ENCODE measurements at regions not wholly inside any gene's neighbourhood (a gene's known extent, or its start where the extent isn't known, plus 50 kb on each side); places are given as distances from the start of the nearest gene placed in this dataset.
"Not testable (repeated sequence)": the region's sequence is repeated elsewhere in the genome, so short reads cannot be mapped to it uniquely, and the experiment has no call there.

DNA sequence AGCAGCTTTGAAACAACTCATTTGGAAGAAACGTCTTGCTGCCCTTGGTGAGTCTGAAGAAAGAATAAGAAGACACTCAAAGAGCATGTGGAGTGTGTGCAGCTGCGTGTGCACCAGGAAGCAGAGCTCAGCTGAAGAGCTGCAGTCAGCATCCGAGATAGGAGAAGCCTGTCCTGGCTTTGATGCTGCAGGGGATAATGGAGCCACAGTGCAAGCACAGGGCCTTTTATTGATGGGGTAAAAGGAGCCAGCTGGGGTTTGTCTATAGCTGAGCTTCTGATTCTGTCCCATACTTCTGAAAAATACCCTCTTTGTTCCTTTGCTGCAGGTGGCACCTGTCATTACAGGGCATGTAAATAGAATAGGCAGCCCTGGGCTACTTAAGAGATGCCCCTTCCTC, 375.7 kb upstream of the ZNF462 start:
- Mint-ChIP-seq H3K27ac (no peak overlapping the region), H3K27me3 (no peaks in the 10 kb centered on the region), H3K36me3 (ENCODE audit: low read depth) (no peaks in the 10 kb centered on the region), H3K9me3 (peaks cover 12% of the 10 kb centered on the region), H3K4me1 (no peaks in the 10 kb centered on the region), H3K4me3 (no peak overlapping the region)
- no peak for ATAC-seq
- DNase-seq: no peak

DNA sequence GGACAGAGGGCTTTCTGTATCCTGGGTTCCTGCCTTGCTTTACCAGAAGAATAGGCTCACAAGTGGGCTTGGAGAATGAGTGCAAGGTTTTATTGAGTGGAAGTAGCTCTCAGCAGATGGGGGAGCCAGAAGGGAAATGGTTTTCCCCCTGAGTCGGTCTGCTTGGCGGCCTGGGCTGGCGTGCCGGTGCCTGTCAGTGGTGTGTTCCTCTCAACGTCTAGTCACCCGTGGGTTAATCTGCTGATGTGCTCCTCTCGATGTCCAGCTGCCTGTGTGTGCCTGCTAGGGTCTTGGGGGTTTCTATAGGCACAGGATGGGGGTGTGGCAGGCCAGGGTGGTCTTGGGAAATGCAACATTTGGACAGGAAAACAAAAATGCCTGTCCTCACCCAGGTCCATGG, 370.8 kb upstream of the ZNF462 start:
- H3K36me3 Mint-ChIP-seq (ENCODE audit: low read depth); H3K27ac Mint-ChIP-seq; H3K4me3 Mint-ChIP-seq; H3K27me3 Mint-ChIP-seq; H3K4me1 Mint-ChIP-seq; DNase-seq; ATAC-seq: not testable (repeated sequence)
- H3K9me3 Mint-ChIP-seq: peaks cover 16% of the 10 kb centered on the region

DNA sequence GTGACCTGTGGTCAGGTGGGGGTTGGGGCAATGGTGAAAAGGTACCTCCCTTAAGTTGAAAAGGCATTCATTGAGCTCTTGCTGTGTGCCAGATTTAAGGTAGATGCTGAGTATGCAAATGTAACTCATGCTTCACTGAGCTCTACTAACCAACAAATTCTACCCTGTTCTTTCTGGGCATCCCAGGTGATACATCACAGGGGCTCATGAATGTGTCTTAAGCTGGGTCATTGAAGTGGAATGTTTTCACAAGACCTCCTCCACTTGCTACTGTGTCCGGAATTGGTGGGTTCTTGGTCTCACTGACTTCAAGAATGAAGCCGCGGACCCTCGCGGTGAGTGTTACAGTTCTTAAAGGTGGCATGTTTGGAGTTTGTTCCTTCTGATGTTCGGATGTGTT, 362.8 kb upstream of the ZNF462 start:
- H3K36me3 Mint-ChIP-seq (ENCODE audit: low read depth): no peaks in the 10 kb centered on the region
- no peaks in the 10 kb centered on the region for H3K27me3 Mint-ChIP-seq
- no peak for ATAC-seq

DNA sequence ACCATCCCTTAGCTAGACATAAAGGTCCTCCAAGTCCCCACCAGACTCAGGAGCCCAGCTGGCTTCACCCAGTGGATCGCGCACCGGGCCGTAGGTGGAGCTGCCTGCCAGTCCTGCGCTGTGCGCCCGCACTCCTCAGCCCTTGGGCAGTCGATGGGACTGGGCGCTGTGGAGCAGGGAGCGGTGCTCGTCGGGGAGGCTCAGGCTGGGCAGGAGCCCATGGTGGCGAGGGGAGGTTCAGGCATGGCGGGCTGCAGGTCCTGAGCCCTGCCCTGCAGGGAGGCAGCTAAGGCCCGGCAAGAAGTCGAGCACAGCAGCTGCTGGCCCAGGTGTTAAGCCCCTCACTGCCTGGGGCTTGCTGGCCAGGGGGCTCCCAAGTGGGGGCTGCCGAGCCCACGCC, 361.8 kb upstream of the ZNF462 start:
- not testable (repeated sequence) for H3K27ac Mint-ChIP-seq; H3K36me3 Mint-ChIP-seq (ENCODE audit: low read depth); H3K9me3 Mint-ChIP-seq; H3K4me1 Mint-ChIP-seq; DNase-seq; H3K27me3 Mint-ChIP-seq; H3K4me3 Mint-ChIP-seq; ATAC-seq

More for the DNA sequence above, 362.8 kb upstream of the ZNF462 start:
- Mint-ChIP-seq H3K27ac (no peak overlapping the region), H3K4me1 (no peaks in the 10 kb centered on the region), H3K9me3 (peaks cover 9% of the 10 kb centered on the region), H3K4me3 (no peak overlapping the region)
- no peak for DNase-seq

DNA sequence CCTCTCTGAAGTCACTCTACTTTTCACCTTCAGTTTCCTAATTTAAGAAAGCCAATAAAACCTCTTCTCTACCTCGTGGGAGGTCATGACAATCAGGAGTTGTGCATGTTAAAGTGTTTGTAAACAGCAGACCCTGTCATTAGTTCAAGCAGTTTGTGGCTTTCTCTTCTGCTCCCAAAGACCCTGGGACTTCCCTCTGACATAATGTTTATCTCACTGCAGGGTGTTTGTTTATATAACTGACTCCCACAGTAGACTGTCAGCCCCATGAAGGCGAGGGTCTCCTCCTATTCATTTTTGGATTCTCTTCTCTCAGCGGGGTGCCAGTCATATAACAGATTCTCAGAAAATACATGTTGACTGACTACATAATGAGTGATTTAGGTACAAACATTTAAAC, 360.0 kb upstream of the ZNF462 start:
- no peak for ATAC-seq
- Mint-ChIP-seq H3K9me3 (peaks cover 8% of the 10 kb centered on the region), H3K27me3 (no peaks in the 10 kb centered on the region), H3K4me1 (no peaks in the 10 kb centered on the region), H3K4me3 (no peak overlapping the region), H3K27ac (no peak overlapping the region), H3K36me3 (ENCODE audit: low read depth) (no peaks in the 10 kb centered on the region)
- no peak for DNase-seq

DNA sequence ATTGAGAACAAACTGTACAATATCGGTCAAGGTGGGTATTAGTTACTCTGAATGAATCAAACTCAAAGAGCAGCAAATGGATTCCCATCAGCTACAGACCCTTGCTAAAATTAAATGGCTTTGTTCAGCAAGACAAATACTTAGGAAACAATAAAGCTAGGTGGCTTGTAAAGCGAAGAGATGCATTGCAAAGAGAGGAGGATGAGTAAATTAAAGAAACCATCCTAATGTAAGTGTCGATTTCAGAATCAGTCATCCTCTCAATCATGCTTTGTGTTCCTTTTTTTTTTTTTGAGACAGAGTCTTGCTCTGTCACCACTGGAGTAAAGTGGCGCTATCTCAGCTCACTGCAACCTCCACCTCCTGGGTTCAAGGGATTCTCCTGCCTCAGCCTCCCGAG, 359.2 kb upstream of the ZNF462 start:
- no peaks in the 10 kb centered on the region for H3K27me3 Mint-ChIP-seq
- DNase-seq (no peak), ATAC-seq (no peak)
- no peaks in the 10 kb centered on the region for H3K36me3 Mint-ChIP-seq (ENCODE audit: low read depth)
- H3K27ac Mint-ChIP-seq: no peak overlapping the region
- no peaks in the 10 kb centered on the region for H3K4me1 Mint-ChIP-seq
- no peak overlapping the region for H3K4me3 Mint-ChIP-seq
- H3K9me3 Mint-ChIP-seq: peaks cover 8% of the 10 kb centered on the region

DNA sequence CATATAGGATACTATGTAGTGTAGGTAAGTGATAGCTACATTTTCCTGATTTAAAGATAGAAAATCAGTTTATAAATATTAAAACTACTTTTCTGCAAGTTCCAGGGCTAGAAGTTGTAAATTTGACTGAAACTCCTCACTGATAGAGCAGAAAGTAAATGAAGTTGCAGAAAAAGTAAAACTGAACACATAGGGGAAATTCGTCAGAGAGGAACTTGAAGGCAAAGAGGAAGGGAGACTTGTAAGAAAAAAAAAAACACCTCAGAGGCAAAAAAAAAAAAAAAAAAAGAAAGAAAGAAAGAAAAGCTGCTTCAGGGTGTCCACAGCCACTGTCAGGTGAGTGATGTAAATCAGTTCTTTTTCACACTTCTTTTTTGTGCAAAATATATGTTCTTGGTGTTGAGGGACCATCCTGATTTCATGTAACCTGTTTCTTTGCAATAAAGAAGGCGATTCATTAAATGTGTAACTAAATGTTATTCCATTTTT, 336.2 kb upstream of the ZNF462 start:
- Mint-ChIP-seq H3K4me3 (no peak overlapping the region), H3K27me3 (no peaks in the 10 kb centered on the region), H3K4me1 (no peaks in the 10 kb centered on the region), H3K36me3 (ENCODE audit: low read depth) (no peaks in the 10 kb centered on the region), H3K9me3 (peaks cover 14% of the 10 kb centered on the region), H3K27ac (no peak overlapping the region)
- ATAC-seq (no peak), DNase-seq (no peak)

DNA sequence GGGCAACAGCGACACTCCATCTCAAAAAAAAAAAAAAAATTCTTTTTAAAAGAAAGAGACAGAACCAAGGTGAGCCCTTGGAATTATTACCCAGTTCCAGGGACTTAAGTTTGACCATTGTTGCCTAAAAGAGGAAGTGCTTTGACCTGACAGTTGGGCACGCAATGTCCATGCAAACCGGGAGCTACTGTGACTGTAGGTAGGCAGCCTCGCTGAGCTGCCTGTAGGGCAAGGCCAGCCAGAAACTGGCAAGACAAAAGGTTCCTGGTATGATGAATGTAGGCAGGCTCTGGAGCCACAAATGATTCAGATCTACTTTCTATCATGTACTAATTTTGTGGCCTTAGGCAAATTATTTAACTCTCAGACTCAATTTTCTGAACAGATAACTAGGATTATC, 334.8 kb upstream of the ZNF462 start:
- no peak for DNase-seq
- H3K27me3 Mint-ChIP-seq: no peaks in the 10 kb centered on the region
- no peak overlapping the region for H3K27ac Mint-ChIP-seq
- H3K9me3 Mint-ChIP-seq: peaks cover 4% of the 10 kb centered on the region
- no peak overlapping the region for H3K4me3 Mint-ChIP-seq
- ATAC-seq: no peak
- H3K4me1 Mint-ChIP-seq: no peaks in the 10 kb centered on the region
- no peaks in the 10 kb centered on the region for H3K36me3 Mint-ChIP-seq (ENCODE audit: low read depth)

DNA sequence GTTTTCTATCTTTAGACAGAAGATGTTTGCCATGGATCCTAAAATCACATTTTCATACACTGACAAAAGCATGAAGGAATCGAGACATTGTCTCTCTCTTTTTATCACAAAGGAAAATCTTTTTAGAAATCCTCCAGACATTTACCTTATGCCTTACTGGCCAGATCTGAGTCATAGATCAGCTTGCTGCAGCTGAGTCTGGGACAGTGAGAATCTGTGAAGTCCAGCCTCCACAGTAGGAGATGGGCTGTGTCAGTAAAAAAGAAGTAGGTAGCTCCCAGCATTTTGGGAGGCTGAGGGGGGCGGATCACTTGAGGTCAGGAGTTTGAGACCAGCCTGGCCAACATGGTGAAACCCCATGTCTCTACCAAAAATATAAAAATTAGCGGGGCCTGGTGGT, 333.4 kb upstream of the ZNF462 start:
- DNase-seq: no peak
- no peaks in the 10 kb centered on the region for H3K9me3 Mint-ChIP-seq
- no peaks in the 10 kb centered on the region for H3K27me3 Mint-ChIP-seq
- H3K4me1 Mint-ChIP-seq: no peaks in the 10 kb centered on the region
- ATAC-seq: no peak
- H3K36me3 Mint-ChIP-seq (ENCODE audit: low read depth): no peaks in the 10 kb centered on the region
- H3K4me3 Mint-ChIP-seq: no peak overlapping the region
- H3K27ac Mint-ChIP-seq: no peak overlapping the region

DNA sequence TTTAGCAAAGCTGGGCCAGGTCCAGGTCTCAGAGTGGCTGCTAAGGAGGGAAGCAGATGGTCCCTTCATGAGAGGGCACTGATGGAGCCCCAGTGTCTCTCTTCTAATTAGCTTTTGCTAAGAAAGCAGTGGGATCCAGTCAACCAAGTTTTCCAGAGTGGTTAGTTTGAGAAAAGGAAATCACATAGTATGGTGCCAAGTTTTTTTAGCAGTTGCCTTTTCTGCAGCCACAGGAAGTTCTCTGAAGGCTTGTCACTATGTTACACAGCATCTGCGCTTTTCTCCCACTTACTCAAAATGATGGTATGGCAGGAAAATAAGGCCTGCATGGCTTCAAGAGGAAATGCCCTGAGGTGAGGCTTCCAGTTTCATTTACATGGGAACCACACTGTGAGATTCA, 331.5 kb upstream of the ZNF462 start:
- H3K36me3 Mint-ChIP-seq (ENCODE audit: low read depth): no peaks in the 10 kb centered on the region
- no peak overlapping the region for H3K27ac Mint-ChIP-seq
- H3K4me1 Mint-ChIP-seq: no peaks in the 10 kb centered on the region
- H3K27me3 Mint-ChIP-seq: no peaks in the 10 kb centered on the region
- no peak overlapping the region for H3K4me3 Mint-ChIP-seq
- DNase-seq: no peak
- no peak for ATAC-seq
- no peaks in the 10 kb centered on the region for H3K9me3 Mint-ChIP-seq

DNA sequence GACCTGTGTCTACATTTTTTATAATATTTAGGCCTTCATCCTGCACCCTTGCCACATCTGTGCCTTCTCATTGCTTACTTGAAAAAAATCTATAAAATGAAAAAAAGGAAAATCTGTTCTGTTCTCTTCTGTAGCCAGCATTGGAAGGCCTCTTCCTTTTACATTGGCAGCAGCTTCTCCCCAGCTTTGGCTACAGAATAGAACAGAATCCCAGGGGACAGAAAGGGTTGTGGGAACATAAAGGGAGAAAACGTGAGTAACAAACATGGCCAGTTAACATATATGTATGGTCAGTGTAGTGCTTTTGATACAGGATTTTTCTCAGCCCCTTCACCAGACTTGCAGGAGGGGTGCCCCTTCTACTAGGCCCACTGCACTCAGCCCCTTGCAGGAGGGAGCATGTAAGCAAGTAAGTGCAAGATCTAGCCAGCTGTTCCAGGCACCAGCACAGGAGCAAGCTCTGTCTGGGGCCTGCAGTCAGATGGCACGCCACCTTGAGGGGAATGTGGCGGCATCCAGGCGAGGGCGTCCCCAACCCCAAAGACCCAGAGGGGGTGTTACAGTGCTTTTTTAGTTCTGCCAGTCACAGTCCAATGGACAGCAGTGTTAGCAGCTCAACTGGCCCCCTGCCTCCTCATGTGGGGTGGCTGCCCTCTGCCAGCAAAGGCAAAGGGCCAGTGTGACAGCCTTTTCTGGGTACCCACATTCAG, 330.5 kb upstream of the ZNF462 start:
- DNase-seq (no peak), ATAC-seq (no peak)
- no peaks in the 10 kb centered on the region for H3K9me3 Mint-ChIP-seq
- H3K27me3 Mint-ChIP-seq: no peaks in the 10 kb centered on the region
- no peak overlapping the region for H3K27ac Mint-ChIP-seq
- H3K4me3 Mint-ChIP-seq: no peak overlapping the region
- no peaks in the 10 kb centered on the region for H3K36me3 Mint-ChIP-seq (ENCODE audit: low read depth)
- no peaks in the 10 kb centered on the region for H3K4me1 Mint-ChIP-seq

DNA sequence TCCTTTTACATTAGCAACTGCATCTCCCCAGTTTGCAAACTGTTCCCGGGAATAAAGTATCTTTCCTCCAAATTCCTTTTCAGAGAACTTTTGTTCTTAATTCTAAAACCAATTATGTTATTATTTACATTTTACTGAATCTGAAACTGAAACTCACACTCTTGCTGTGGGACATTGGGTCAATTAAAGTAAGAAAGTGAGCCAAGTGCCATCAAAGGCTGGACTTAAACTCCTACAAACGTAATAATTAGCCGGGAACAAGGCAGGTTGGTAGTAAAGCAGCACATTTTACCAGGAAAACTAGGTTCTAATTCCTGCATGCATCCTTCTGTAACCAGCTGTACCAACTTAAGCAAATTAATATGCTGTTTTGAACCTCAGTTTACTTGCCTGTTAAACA, 328.2 kb upstream of the ZNF462 start:
- H3K4me1 Mint-ChIP-seq: no peaks in the 10 kb centered on the region
- H3K27me3 Mint-ChIP-seq: no peaks in the 10 kb centered on the region
- ATAC-seq (no peak), DNase-seq (no peak)
- no peaks in the 10 kb centered on the region for H3K9me3 Mint-ChIP-seq
- H3K36me3 Mint-ChIP-seq (ENCODE audit: low read depth): no peaks in the 10 kb centered on the region
- H3K27ac Mint-ChIP-seq: no peak overlapping the region
- no peak overlapping the region for H3K4me3 Mint-ChIP-seq

DNA sequence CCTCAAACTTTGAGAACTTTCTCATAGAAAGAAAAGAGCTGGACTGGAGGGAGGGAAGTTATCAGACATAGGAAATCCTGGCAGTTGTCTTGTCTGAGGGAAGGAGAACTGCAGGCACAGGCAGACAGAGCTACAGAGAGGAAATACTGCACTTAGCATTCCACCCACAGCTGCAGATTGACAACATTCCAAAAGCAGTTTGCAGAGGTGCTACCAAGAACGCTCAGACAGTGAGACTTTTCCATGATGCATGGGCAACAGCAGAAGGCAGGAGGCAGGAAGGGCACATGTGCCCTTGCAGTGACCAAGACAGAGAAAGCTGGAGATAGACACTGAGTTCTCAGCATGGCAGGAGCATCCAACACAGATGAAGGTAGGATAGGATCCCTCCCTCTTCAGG, 327.5 kb upstream of the ZNF462 start:
- ATAC-seq (no peak), DNase-seq (no peak)
- no peaks in the 10 kb centered on the region for H3K4me1 Mint-ChIP-seq
- no peak overlapping the region for H3K4me3 Mint-ChIP-seq
- no peaks in the 10 kb centered on the region for H3K27me3 Mint-ChIP-seq
- H3K36me3 Mint-ChIP-seq (ENCODE audit: low read depth): no peaks in the 10 kb centered on the region
- H3K27ac Mint-ChIP-seq: no peak overlapping the region
- H3K9me3 Mint-ChIP-seq: no peaks in the 10 kb centered on the region

DNA sequence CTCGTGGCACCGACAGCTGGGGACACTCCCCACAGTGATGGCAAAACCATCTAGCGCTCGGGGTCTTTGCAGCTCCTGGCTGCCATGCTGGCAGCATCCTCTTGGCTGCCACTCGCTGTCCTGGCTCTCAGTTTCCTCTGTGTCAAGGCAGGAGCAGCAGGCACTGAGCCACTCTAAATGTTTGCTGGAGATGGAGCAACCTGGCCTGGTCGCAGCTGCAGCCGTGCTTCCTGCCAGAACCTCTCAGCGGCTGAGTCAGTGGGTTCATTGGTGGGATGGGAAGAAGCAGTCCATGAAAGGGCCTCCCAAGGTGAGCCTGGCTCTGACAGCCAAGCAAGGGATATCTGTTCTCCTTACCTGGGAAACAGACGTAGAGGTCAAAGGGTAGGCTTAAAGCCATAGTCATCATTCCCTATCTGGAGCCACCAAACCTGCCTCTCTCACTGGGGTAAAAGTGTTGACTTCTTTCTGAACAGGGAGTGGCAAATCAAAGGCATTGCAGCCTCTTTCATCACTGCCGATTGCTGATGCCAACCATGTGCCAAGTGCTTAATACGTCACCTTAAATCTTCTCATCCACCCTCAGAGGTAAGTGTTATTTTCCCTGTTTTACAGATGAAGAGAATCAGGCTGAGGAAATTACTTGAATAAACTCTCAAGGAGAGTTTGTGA, 304.8 kb upstream of the ZNF462 start:
- Mint-ChIP-seq H3K27me3 (no peaks in the 10 kb centered on the region), H3K9me3 (no peaks in the 10 kb centered on the region), H3K4me1 (no peaks in the 10 kb centered on the region), H3K27ac (no peak overlapping the region), H3K36me3 (ENCODE audit: low read depth) (no peaks in the 10 kb centered on the region), H3K4me3 (no peak overlapping the region)
- no peak for DNase-seq
- no peak for ATAC-seq

DNA sequence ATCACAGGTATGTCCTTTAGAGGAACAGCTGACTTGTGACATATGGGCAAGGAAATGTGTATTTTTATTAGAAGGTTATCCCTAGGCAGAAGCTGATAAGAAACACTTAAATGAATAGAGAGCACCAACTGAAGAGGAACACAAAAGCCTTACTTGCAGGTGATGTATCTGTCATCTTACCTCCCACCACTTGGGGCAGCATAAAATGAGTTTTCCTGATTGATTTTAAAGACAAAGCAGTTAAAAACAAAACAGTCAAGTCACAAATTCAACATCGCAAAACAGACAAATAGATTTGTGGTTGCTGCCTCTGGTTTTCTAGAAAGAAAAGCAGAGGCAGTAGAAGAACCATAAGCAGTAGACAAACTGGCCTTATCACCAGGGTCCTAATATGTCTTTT, 302.4 kb upstream of the ZNF462 start:
- no peaks in the 10 kb centered on the region for H3K4me1 Mint-ChIP-seq
- DNase-seq: no peak
- H3K27ac Mint-ChIP-seq: no peak overlapping the region
- H3K9me3 Mint-ChIP-seq: peaks cover 4% of the 10 kb centered on the region
- no peaks in the 10 kb centered on the region for H3K36me3 Mint-ChIP-seq (ENCODE audit: low read depth)
- no peaks in the 10 kb centered on the region for H3K27me3 Mint-ChIP-seq
- no peak for ATAC-seq
- no peak overlapping the region for H3K4me3 Mint-ChIP-seq

Measured in activated naive CD8-positive, alpha-beta T cell treated with anti-CD3 and anti-CD28 coated beads, Interleukin-2, amount 50 U/mL, for 24 hours (primary cell).